ENCODE measurements at regions not wholly inside any gene's neighbourhood (a gene's known extent, or its start where the extent isn't known, plus 50 kb on each side); places are given as distances from the start of the nearest gene placed in this dataset.

- H3K9me3 ChIP-seq (ENCODE audit: low read depth), result no peaks in the 10 kb centered on the region
- H3K4me3 ChIP-seq, result no peak overlapping the region
- no peaks in the 10 kb centered on the region for H3K9me2 ChIP-seq (replicated peaks; ENCODE audit: insufficient read depth)
- no peaks in the 10 kb centered on the region for H3K27me3 ChIP-seq
- H3K27ac ChIP-seq, result no peak overlapping the region
- H3K4me2 ChIP-seq, result no peak overlapping the region
- 76% methylated on average over 3 of the region's 3 CpGs for WGBS (ENCODE audit: low lambda C conversion rate, missing lambda C conversion rate)
- no peak overlapping the region for H2AFZ ChIP-seq
- H3K4me1 ChIP-seq (ENCODE audit: insufficient read depth), result peaks cover 6% of the 10 kb centered on the region
- DNase-seq (ENCODE audit: low spot score), result no peak
- no peaks in the 10 kb centered on the region for H3K36me3 ChIP-seq (replicated peaks; ENCODE audit: insufficient read depth, low read depth)
- TF ChIP-seq EZH2 (IDR thresholded peaks at IDR 0.05; ENCODE audit: borderline replicate concordance), result no peak
- TF ChIP-seq, protein P1, sequence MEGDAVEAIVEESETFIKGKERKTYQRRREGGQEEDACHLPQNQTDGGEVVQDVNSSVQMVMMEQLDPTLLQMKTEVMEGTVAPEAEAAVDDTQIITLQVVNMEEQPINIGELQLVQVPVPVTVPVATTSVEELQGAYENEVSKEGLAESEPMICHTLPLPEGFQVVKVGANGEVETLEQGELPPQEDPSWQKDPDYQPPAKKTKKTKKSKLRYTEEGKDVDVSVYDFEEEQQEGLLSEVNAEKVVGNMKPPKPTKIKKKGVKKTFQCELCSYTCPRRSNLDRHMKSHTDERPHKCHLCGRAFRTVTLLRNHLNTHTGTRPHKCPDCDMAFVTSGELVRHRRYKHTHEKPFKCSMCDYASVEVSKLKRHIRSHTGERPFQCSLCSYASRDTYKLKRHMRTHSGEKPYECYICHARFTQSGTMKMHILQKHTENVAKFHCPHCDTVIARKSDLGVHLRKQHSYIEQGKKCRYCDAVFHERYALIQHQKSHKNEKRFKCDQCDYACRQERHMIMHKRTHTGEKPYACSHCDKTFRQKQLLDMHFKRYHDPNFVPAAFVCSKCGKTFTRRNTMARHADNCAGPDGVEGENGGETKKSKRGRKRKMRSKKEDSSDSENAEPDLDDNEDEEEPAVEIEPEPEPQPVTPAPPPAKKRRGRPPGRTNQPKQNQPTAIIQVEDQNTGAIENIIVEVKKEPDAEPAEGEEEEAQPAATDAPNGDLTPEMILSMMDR (IDR thresholded peaks at IDR 0.05; ENCODE audit: poor library complexity), result no peak
- TF ChIP-seq EZH2phosphoT487 (IDR thresholded peaks at IDR 0.05; ENCODE audit: low read depth, severe bottlenecking, unreplicated experiment), result no peak
- no peaks in the 10 kb centered on the region for H4K20me1 ChIP-seq (ENCODE audit: insufficient read depth, poor library complexity, severe bottlenecking)
- H3K79me2 ChIP-seq, result no peaks in the 10 kb centered on the region
Measured at GRCh38 chr7:26499315-26499897, 207.7 kb downstream of the SNX10 start.

GRCh38 chr7:26500749-26501352, 209.2 kb downstream of the SNX10 start:
- Histone ChIP-seq H4K20me1 (ENCODE audit: insufficient read depth, poor library complexity, severe bottlenecking) (no peaks in the 10 kb centered on the region), H3K36me3 (replicated peaks; ENCODE audit: insufficient read depth, low read depth) (no peaks in the 10 kb centered on the region), H3K27me3 (peaks cover 3% of the 10 kb centered on the region), H2AFZ (no peak overlapping the region), H3K4me2 (no peak overlapping the region), H3K79me2 (no peaks in the 10 kb centered on the region), H3K27ac (no peak overlapping the region), H3K9me3 (ENCODE audit: low read depth) (no peaks in the 10 kb centered on the region), H3K9me2 (replicated peaks; ENCODE audit: insufficient read depth) (no peaks in the 10 kb centered on the region), H3K4me3 (no peak overlapping the region), H3K4me1 (ENCODE audit: insufficient read depth) (peaks cover 6% of the 10 kb centered on the region)
- peak; percentile 23 for DNase-seq (ENCODE audit: low spot score)
- WGBS (ENCODE audit: low lambda C conversion rate, missing lambda C conversion rate), result 62% methylated on average over 6 of the region's 6 CpGs
- TF ChIP-seq EZH2 (IDR thresholded peaks at IDR 0.05; ENCODE audit: borderline replicate concordance) (no peak), EZH2phosphoT487 (IDR thresholded peaks at IDR 0.05; ENCODE audit: low read depth, severe bottlenecking, unreplicated experiment) (no peak)
- TF ChIP-seq, protein P1 (IDR thresholded peaks at IDR 0.05; ENCODE audit: poor library complexity), result peak; percentile 60

DNA sequence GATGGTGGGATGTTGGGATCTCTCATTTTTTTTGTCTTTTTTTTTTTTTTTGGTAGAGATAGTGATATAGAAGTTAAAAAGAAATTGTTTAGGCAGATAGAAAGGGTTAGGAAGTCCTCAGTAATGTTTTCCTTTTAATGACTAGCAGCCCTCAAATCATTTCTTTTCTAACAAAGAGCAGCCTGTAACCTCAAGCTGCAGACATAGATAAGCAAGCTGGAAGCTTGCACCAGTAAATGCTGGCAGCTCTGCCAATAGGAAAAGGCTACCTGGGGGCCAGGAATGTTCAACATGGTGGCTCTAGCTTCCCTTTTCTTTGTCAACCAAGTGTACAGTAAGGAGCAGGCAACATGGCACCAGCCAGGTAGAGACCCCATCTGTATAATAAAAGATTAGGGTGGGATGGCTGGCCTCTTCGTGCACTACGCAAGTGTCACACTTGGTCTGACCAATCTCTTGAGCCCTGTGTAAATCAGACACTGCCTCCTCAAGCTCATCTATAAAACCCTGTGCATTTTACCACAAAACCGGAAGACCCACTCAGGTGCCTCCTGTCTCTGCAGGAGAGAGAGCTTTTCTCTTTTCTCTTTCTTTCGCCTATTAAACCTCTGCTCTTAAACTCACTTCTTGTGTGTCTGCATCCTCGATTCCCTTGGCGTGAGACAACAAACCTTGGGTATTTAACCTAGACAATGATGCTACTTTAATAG, 212.9 kb downstream of the SNX10 start:
- 98% methylated on average over 6 of the region's 6 CpGs for WGBS (ENCODE audit: low lambda C conversion rate, missing lambda C conversion rate)
- no peaks in the 10 kb centered on the region for H3K79me2 ChIP-seq
- no peak overlapping the region for H3K4me2 ChIP-seq
- H3K4me1 ChIP-seq (ENCODE audit: insufficient read depth), result no peaks in the 10 kb centered on the region
- DNase-seq (ENCODE audit: low spot score), result no peak
- H3K27me3 ChIP-seq, result peaks cover 3% of the 10 kb centered on the region
- H3K36me3 ChIP-seq (replicated peaks; ENCODE audit: insufficient read depth, low read depth), result no peaks in the 10 kb centered on the region
- no peak overlapping the region for H3K4me3 ChIP-seq
- no peaks in the 10 kb centered on the region for H3K9me3 ChIP-seq (ENCODE audit: low read depth)
- no peak overlapping the region for H2AFZ ChIP-seq
- TF ChIP-seq EZH2 (IDR thresholded peaks at IDR 0.05; ENCODE audit: borderline replicate concordance), result no peak
- TF ChIP-seq, protein P1 (IDR thresholded peaks at IDR 0.05; ENCODE audit: poor library complexity), result no peak
- no peak for TF ChIP-seq EZH2phosphoT487 (IDR thresholded peaks at IDR 0.05; ENCODE audit: low read depth, severe bottlenecking, unreplicated experiment)
- no peak overlapping the region for H3K27ac ChIP-seq
- no peaks in the 10 kb centered on the region for H3K9me2 ChIP-seq (replicated peaks; ENCODE audit: insufficient read depth)
- H4K20me1 ChIP-seq (ENCODE audit: insufficient read depth, poor library complexity, severe bottlenecking), result no peaks in the 10 kb centered on the region

All from hepatocyte (in vitro differentiated cells).